ENCODE measurements at regions not wholly inside any gene's neighbourhood (a gene's known extent, or its start where the extent isn't known, plus 50 kb on each side); places are given as distances from the start of the nearest gene placed in this dataset.

GRCh38 chr7:36100634-36101033, 52.4 kb upstream of the EEPD1 start:
- DNase-seq (ENCODE audit: low read depth): no peak

Measured in activated T-helper 9 cell treated with anti-CD3 and anti-CD28 coated beads, Interleukin-2, amount 50 U/mL, for 16 hours (primary cell).